CD1c-positive myeloid dendritic cell (primary cell): ENCODE measurements at regions not wholly inside any gene's neighbourhood (a gene's known extent, or its start where the extent isn't known, plus 50 kb on each side); places are given as distances from the start of the nearest gene placed in this dataset.

Source experiments
- DNase-seq: peaks from one replicate; pipeline ENCODE4 v3.0.0-alpha.2; 2016; ENCODE audit errors: extremely low spot score

GRCh38 chr13:106241974-106242953 lies 293.2 kb downstream of the EFNB2 start:
- no peak for DNase-seq

DNA sequence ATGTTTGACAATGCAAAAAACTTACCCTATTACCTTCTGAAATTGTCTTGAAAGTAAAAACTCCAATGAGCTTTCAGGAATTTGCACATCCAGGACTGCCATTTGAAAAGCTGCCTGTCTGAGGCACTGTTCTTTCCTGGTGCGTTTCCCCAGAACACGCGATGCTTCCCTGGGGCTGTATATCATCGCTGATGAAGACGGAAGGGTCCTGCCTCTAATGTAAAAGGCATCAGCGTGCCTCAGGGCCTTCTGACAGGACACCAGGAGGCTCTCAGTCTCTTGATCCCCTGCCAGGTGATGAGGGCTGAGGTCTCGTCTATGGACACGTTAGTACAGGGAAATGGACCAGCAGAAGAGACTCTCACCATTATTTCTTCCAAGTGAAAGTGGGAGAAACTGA lies 296.8 kb downstream of the EFNB2 start:
- DNase-seq = no peak

DNA sequence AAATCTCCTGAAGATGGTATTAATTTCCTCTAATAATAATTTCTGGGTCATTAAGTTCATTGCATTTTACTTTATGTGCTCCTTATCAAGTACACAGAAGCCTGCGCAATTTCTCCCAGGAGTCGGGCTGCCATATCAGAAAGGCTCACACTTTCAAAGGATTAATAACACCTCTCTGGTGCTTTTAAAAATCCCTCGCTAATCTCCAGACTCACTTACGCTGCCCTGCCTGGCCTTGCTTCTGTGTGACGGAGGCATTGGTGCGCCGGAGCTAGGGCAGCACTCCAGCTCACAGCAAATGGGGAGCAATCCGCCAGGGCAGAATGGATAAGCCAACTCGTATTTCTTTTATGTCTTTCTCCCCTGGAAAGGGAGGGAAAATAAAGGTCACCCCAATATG lies 300.8 kb downstream of the EFNB2 start:
- no peak for DNase-seq

DNA sequence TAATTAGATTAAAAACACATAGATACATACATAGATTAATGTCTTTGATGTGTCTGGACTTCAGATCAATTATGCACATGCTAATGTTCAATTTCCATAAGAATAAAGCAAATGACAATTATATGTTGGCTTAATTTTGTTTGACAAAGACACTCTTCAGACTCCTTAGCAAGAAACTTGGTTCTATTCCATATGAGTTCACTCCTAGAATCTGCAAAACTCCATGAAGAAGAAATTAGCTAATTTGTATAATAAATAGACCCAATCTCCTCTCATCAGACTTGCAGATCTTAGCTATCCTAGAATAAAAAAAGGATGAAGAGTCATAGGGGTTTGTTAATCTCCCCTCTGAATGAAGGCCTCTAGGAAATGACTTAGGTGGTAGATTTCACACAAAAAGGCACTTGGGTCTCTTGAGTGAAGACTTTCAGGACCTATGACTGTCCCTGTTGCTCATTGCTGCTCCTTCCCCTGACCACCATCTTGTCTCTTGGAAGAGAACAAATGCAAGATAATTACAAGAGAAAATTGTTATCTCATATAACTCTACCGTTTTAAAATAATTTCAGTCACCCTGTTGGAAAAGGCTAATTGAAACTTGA lies 302.2 kb downstream of the EFNB2 start:
- no peak for DNase-seq

- no peak for DNase-seq
Observed at GRCh38 chr13:106232681-106233080, 302.8 kb downstream of the EFNB2 start.

DNA sequence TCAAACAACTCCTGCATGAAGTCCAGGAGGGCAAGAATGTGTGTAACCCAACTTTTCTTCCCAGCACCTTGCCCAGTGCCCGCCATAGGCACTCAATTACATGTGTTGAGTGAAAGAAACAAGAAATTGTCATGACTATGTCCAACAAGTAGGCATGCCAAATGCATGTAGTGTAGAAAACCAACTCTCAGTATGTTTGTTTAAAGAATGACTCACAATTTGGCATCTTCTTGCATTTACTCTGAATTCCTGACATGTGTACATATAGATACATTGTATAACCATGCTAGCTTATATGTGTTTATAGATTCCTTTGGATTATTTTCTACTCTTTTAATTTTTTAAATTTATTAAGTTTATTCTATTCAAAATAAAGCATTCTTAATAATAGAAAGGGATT lies 305.0 kb downstream of the EFNB2 start:
- no peak for DNase-seq

DNA sequence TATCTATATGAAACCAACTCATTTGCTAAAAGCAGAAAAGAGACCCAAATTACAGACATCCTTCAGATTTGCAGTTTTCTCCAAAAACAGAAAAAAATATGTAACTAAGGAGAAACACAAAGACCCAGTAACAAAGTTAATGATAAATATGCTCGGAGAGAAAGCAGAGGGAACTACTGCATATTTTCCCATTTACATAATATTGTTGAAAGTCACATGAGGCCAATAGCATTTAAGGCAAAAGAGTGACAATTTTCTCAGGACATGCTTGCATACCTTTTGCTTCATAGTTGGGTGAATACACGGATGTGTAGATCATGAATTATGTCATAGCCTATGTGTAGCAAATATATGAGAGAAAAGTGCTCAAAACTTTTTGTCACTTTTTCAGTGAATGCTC lies 310.3 kb downstream of the EFNB2 start:
- DNase-seq = no peak

DNA sequence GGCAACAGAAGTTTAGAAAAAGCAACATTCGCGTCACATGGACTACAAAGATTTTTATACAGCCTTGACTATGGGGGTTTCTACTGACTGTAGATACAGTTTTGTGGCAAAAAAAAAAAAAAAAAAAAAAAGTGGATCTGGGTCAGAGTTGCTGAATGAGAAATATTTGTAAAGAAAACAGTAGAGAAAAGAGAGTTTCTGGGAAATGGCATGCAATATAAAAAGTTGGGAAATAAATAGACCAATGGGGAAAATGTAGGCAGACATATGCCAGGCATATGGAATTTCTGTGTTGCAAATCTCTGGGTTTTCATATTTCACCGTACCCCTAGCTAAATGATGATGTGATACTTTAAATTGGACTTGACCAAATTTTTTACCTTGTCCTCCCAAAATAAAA lies 315.3 kb downstream of the EFNB2 start:
- no peak for DNase-seq

GRCh38 chr13:106213028-106213757 lies 322.3 kb downstream of the EFNB2 start:
- no peak for DNase-seq

DNA sequence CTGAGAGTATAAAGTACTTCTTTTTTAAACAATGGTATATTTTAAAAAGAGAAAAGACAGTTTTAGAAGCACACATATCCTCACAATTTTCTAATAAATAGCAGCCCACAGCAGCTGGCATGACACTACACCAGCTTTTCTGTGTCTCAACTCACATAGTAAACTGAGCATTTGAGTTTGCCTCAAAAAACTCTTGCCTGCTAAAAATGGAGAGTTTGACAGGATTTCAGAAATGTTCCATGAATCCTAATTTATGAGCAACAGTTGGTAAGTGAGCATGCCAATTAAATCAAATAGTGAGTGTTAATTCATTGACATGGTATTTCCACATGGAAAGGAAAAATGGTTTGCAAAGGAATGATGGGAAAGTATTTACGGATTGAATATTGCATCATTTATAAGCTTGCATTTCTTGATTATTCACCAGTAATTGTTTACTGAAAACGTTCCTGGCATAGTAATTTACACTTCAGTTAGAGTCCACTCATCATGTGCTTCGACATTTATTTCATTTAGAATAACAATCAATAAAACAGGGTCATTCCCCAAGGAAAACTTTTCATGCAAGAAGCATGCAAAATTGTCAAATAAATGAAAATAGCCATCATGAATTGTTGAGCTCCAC lies 323.0 kb downstream of the EFNB2 start:
- no peak for DNase-seq

- DNase-seq = no peak
Observed at GRCh38 chr13:106210324-106210723, 325.1 kb downstream of the EFNB2 start.

DNA sequence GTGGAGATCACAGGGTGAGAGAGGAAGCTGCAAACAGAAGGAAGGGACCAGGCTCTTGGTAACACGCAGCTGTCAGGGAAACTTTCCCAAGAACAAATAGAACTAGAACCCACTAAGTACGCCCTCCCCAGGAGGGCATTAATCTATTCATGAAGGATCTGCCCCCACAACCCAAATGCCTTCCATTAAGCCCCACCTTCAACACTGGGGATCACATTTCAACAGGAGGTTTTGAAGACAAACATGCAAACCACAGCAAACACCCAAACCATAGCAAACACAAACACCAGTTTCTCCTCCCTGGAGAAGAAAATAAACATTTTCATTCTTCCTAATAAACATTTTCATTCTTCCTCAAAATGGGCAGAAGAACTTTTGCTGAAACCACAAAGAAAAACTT lies 329.6 kb downstream of the EFNB2 start:
- DNase-seq = no peak

- no peak for DNase-seq
Observed at GRCh38 chr13:106197496-106197895, 338.0 kb downstream of the EFNB2 start.

DNA sequence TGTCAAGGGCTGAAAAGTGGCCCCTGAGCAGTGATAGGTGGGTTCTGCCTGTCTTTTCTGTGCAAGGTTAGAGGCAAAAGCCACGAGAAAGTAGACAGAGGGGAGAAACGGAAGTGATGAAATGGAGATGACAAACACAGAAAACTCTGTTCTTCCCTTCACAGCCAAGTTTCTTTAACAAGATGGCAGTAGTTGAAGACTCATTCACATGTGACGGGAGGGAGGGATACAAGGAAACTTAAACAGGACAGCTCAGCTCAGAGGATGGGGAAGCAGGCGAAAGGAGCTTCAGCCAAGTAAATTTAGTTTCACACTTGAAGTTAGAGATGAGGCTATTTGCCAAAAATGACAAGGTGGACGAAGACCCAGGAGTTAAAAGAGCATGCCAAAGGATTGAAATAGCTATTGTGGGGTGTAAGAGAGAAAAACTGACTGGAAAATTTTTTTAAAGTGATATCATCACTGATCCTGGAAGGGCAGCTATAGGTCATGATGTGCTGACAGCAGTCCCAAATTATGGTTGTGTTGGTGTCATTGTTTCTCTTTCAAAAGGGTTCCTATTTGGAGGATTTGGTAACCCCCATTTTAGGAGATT lies 347.9 kb downstream of the EFNB2 start:
- DNase-seq = no peak

DNA sequence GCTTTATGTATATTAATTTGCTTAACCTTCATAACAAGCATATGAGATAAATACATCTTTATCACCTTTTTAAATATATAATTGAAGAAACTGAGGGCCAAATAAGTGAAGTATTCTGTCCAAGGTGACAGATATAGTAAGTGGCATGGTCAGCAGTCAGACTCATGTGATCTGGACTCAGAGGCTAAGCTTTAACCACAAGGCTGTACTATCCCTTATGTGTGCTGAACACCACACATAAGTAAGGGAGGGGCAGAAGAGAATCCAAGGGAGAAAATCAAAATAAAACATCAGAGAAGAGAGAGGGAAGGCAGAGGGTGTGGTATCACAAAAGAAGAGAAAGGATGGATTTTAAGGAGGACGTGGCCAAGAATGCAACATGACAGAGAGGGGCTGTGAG lies 348.4 kb downstream of the EFNB2 start:
- DNase-seq = no peak

DNA sequence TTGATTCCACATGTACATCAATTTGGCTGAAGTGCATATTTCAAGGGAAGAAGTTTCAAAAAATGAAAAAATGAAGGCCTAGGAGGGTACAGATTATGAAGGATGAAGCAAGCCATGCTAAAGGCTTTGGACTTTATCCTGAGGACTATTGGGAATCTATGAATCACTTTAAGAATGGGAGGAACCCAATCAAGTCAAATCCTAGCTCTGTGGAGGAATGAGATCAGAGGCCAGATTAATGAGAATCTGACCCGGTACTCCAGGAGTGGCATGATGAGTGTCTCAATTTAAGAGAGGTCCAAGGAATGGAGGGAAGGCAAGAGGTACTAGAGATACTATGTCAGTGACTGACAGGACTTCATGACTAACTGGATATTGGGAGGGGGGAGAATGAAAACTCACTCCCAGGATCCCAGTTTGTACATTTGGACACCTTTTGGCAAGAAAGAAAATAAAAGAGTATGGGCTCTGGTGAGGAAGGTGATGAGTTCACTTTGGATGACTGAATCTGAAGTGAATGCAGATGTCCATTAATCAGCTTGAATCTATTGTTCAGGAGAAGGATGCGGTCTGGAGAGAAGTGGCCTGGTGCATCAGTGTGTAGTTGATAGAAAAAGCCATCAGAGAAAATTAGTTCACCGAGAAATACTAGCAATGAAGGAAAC lies 349.0 kb downstream of the EFNB2 start:
- DNase-seq = no peak

DNA sequence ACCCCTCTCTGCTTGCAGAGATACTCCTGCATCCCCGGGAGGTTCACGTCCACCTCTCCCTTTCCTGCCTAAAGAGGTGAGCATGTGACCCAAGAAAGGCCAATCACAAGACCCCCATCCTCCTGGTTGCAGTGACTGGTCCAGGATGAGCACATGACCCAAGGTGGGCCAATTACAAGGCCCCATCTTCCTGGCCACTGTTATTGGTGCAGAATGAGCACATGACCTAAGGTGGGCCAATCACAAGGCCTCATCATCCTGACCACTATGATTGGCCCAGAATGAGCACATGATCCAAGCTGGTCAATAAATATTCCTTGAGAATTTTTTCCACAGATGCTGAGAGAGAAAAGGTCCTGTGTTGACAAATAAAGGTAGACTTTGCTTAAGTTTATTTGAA lies 350.7 kb downstream of the EFNB2 start:
- DNase-seq = no peak

DNA sequence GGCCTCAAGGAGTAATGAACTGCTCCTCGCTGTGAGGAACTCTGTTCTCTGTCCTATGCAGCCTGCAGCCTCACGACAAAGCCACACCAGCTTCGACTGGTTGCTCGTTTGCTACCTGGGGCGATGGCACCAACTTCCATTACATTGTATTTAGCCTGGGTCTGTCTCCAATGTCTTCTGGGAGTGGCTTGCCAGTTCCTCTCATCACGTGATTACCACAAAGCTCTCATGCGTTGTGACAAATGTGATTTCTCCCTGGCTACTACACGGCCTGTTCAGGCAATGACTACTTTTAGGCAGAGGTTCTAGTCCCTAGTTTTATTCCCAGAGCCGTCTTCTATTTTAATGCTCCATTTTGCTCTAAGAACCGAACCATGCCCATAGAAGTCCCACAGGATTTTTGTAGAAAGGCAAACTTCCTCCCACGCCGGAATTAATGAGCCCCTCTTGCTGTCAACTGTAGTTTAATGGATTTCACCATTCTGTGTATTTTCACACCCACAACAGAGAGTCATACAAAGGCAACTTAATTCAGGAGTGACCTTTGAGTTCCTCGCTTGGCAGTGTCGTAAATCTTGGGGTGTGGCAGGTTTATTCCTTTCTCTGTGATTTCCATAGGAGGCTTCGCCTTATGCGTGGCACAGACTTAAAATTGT lies 351.9 kb downstream of the EFNB2 start:
- DNase-seq = no peak

GRCh38 chr13:106182404-106182803 lies 353.1 kb downstream of the EFNB2 start:
- DNase-seq = no peak

- DNase-seq = no peak
Observed at GRCh38 chr13:106178816-106179215, 356.6 kb downstream of the EFNB2 start.

DNA sequence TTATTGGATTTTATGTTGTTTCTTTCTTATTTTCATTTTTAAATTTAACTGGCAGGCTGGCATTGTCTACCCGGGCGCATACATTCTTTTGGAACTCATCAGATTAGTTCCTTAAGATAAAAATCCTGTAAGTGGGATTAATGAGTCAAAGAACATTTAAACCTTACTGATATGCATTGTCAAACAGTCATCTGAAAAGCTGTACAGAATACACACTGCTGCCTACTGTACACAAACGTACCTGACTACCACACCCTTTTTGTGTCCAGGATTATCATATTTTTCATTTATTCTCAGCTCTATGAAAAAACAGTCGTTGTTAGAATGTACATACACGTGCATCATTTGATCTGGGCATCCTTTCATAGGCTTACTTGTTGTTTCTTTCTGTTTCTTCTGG lies 358.3 kb downstream of the EFNB2 start:
- DNase-seq = no peak
